ENCODE measurements at regions not wholly inside any gene's neighbourhood (a gene's known extent, or its start where the extent isn't known, plus 50 kb on each side); places are given as distances from the start of the nearest gene placed in this dataset.

- Histone ChIP-seq H3K4me1 (no peaks in the 10 kb centered on the region), H3K9me3 (no peaks in the 10 kb centered on the region), H3K27ac (no peak overlapping the region), H3K27me3 (no peaks in the 10 kb centered on the region), H3K4me3 (no peak overlapping the region), H3K36me3 (no peaks in the 10 kb centered on the region)
- intact Hi-C loops (cut with DNase I; ENCODE audit: low total_unique reads) = no loop called here
- TF ChIP-seq, protein P1, sequence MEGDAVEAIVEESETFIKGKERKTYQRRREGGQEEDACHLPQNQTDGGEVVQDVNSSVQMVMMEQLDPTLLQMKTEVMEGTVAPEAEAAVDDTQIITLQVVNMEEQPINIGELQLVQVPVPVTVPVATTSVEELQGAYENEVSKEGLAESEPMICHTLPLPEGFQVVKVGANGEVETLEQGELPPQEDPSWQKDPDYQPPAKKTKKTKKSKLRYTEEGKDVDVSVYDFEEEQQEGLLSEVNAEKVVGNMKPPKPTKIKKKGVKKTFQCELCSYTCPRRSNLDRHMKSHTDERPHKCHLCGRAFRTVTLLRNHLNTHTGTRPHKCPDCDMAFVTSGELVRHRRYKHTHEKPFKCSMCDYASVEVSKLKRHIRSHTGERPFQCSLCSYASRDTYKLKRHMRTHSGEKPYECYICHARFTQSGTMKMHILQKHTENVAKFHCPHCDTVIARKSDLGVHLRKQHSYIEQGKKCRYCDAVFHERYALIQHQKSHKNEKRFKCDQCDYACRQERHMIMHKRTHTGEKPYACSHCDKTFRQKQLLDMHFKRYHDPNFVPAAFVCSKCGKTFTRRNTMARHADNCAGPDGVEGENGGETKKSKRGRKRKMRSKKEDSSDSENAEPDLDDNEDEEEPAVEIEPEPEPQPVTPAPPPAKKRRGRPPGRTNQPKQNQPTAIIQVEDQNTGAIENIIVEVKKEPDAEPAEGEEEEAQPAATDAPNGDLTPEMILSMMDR (IDR thresholded peaks at IDR 0.05) = no peak
- DNase-seq = no peak
Observed at GRCh38 chr9:10925896-10926295, 313.1 kb upstream of the PTPRD start.

GRCh38 chr9:10928372-10928771 is 315.6 kb upstream of the PTPRD start:
- Histone ChIP-seq H3K27me3 (no peaks in the 10 kb centered on the region), H3K9me3 (no peaks in the 10 kb centered on the region), H3K27ac (no peak overlapping the region), H3K4me1 (no peaks in the 10 kb centered on the region), H3K4me3 (no peak overlapping the region), H3K36me3 (no peaks in the 10 kb centered on the region)
- DNase-seq = no peak
- TF ChIP-seq, protein P1 (IDR thresholded peaks at IDR 0.05) = no peak
- intact Hi-C loops (cut with DNase I; ENCODE audit: low total_unique reads) = no loop called here

GRCh38 chr9:10930081-10930480 is 317.3 kb upstream of the PTPRD start:
- no peak overlapping the region for H3K4me3 ChIP-seq
- H3K9me3 ChIP-seq = no peaks in the 10 kb centered on the region

DNA sequence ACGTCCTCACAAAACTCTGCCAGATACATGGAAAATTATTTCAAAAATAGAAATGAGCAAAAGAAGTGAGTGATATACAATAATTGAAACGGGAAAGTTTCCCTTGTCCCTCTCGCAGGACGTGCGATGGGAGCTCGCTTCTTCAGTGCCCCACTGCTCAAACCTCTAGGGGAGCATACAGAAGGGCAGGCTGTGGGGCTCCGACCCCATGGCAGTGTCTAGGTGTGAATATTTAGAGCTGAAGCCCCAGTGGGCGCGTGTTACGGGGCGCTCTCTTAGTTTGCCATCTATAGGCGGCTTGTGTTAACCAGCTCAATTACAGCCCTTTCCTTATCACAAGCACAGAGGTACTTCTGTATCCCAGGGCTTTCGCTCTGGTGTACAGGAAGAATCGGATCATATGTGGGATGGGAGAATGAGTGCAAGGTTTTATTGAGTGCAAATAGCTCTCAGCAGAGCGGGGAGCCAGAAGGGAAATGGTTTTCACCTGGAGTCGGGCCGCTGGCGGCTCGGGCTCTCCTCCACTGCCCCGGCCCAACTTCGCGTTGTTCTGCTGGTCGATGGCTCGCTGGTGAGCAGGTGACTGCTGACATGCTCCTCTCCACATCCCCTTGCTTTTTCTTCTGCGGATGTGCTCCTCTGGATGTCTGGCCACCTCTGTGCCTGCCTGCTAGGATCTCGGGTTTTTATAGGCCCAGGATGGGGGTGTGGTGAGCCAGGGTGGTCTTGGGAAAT is 334.0 kb upstream of the PTPRD start:
- DNase-seq = no peak
- H3K27me3 ChIP-seq = no peaks in the 10 kb centered on the region
- H3K4me3 ChIP-seq = no peak overlapping the region
- H3K4me1 ChIP-seq = no peaks in the 10 kb centered on the region
- no peak overlapping the region for H3K27ac ChIP-seq
- H3K9me3 ChIP-seq = no peaks in the 10 kb centered on the region
- TF ChIP-seq, protein P1 (IDR thresholded peaks at IDR 0.05) = no peak
- H3K36me3 ChIP-seq = no peaks in the 10 kb centered on the region
- intact Hi-C loops (cut with DNase I; ENCODE audit: low total_unique reads) = no loop called here

More at GRCh38 chr9:10930081-10930480, 317.3 kb upstream of the PTPRD start:
- H3K36me3 ChIP-seq = no peaks in the 10 kb centered on the region
- intact Hi-C loops (cut with DNase I; ENCODE audit: low total_unique reads) = no loop called here
- H3K27ac ChIP-seq = no peak overlapping the region
- DNase-seq = no peak
- TF ChIP-seq, protein P1 (IDR thresholded peaks at IDR 0.05) = no peak
- H3K4me1 ChIP-seq = no peaks in the 10 kb centered on the region
- H3K27me3 ChIP-seq = no peaks in the 10 kb centered on the region

DNA sequence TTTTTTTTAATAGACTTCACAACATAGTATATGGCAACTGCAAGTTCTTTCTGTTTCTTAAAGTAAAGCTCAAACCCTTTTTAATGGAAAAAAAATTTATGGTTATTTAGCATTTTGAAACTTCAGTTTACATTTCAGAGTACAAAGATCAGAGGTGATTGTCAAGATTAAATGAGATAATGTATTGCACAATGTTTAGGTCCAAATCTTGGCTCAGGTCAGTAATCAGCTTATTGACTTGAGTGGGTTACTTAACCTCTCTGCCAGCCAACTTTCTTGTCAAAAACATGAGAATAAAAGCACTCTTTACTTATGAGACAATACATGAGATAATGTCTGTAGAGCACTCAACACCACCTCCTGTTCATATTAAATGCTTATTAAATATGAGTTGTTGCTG is 345.1 kb upstream of the PTPRD start:
- H3K36me3 ChIP-seq = no peaks in the 10 kb centered on the region
- no peak overlapping the region for H3K4me3 ChIP-seq
- TF ChIP-seq, protein P1 (IDR thresholded peaks at IDR 0.05) = no peak
- DNase-seq = no peak
- no peaks in the 10 kb centered on the region for H3K27me3 ChIP-seq
- intact Hi-C loops (cut with DNase I; ENCODE audit: low total_unique reads) = no loop called here
- H3K9me3 ChIP-seq = no peaks in the 10 kb centered on the region
- H3K27ac ChIP-seq = no peak overlapping the region
- no peaks in the 10 kb centered on the region for H3K4me1 ChIP-seq

Data from tibial artery (tissue), 4 donors.